Keratinocyte (primary cell): ENCODE measurements at regions not wholly inside any gene's neighbourhood (a gene's known extent, or its start where the extent isn't known, plus 50 kb on each side); places are given as distances from the start of the nearest gene placed in this dataset.

Experiments used
- CTCF ChIP-seq, 3 experiments: IDR thresholded peaks in 1 of 3; conservative IDR thresholded peaks in 1 of 3; optimal IDR thresholded peaks in 1 of 3; 2 replicates in 2 of 3; 3 replicates in 1 of 3; pipeline versions ENCODE3 to v1.5.1; 2011; ENCODE audit warnings: low read length in 3 of 3, mild to moderate bottlenecking in 3 of 3, moderate library complexity in 2 of 3, control low read depth in 1 of 3, inconsistent platforms in 1 of 3; ENCODE audit not compliant: insufficient read depth in 2 of 3; ENCODE audit errors: extremely low read depth in 1 of 3
- EZH2 ChIP-seq: IDR thresholded peaks from one replicate; pipeline ENCODE4 v1.6.1; 2012; ENCODE audit warnings: inconsistent platforms, mild to moderate bottlenecking, low read length, moderate library complexity

DNA sequence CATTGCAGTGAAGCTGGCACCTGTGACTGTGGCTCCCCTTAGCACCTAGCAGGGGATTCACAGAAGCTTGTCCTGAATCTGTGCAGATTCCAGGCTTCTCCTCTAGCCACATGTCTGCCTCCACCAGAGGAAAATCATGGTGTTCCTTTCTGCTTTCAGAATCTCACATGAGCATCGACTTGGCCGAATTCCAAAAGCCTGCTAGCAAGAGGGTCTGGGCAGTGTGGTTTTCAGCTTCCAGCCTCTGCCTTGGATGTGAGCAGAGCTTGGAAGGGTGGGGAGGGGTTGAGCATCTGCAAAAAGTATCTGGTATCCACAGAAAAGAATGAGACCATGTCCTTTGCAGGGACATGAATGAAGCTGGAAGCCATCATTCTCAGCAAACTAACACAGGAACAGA, 911.1 kb downstream of the TBC1D22A start:
- TF ChIP-seq CTCF (optimal IDR thresholded peaks at IDR 0.05 in 1 of 3, IDR thresholded peaks at IDR 0.05 in 1 of 3, conservative IDR thresholded peaks at IDR 0.05 in 1 of 3; ENCODE audit: extremely low read depth in 1 of 3, insufficient read depth in 2 of 3, low read length in 3 of 3) (no peak), EZH2 (no peak)
